ENCODE measurements at regions not wholly inside any gene's neighbourhood (a gene's known extent, or its start where the extent isn't known, plus 50 kb on each side); places are given as distances from the start of the nearest gene placed in this dataset.

DNA sequence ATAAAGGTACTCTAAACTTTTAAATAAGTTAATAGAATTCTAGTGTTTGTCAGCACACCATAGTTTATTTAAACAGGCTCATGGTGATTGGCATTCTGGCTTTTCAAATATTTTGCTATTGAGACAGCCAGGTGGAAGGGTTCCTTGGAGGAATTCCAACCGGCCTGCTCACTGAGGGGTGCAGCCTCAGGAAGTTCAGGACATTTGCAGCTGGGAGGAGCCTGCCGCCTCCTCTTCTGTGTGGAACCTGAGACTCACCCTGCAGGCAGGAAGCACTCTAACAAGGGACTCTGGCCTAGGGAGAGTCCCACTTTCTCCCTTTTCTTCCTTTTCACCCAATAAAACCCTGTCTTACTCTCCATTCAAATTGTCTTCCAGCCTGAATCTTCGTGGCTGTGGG lies 1328.0 kb downstream of the FSTL5 start:
- H3K4me3 ChIP-seq, result no peak overlapping the region
- TF ChIP-seq POLR2A (IDR thresholded peaks at IDR 0.05), result no peak
- no peak for TF ChIP-seq EP300 (IDR thresholded peaks at IDR 0.05; ENCODE audit: low read depth)
- TF ChIP-seq POLR2AphosphoS5 (IDR thresholded peaks at IDR 0.05), result no peak
- TF ChIP-seq, protein P1, sequence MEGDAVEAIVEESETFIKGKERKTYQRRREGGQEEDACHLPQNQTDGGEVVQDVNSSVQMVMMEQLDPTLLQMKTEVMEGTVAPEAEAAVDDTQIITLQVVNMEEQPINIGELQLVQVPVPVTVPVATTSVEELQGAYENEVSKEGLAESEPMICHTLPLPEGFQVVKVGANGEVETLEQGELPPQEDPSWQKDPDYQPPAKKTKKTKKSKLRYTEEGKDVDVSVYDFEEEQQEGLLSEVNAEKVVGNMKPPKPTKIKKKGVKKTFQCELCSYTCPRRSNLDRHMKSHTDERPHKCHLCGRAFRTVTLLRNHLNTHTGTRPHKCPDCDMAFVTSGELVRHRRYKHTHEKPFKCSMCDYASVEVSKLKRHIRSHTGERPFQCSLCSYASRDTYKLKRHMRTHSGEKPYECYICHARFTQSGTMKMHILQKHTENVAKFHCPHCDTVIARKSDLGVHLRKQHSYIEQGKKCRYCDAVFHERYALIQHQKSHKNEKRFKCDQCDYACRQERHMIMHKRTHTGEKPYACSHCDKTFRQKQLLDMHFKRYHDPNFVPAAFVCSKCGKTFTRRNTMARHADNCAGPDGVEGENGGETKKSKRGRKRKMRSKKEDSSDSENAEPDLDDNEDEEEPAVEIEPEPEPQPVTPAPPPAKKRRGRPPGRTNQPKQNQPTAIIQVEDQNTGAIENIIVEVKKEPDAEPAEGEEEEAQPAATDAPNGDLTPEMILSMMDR (IDR thresholded peaks at IDR 0.05), result no peak
- WGBS, 2 donors (ENCODE audit: low coverage in 1 of 2), result 10 to 56% methylated on average over 1 to 3 of the region's 3 CpGs
- no peaks in the 10 kb centered on the region for H3K36me3 ChIP-seq
- no peaks in the 10 kb centered on the region for H3K27me3 ChIP-seq
- DNase-seq, result no peak
- H3K9me3 ChIP-seq, result no peaks in the 10 kb centered on the region
- intact Hi-C loops (cut with DNase I; ENCODE audit: low total_unique reads), result no loop called here
- no peaks in the 10 kb centered on the region for H3K4me1 ChIP-seq
- no peak overlapping the region for H3K27ac ChIP-seq
- in situ Hi-C loops (cut with MboI; ENCODE audit: low pct_ligation_motif_present in 1 of 4, low pct_unique_long_range_greater_than_20kb in 1 of 4, low sequenced_read_pairs in 3 of 4), result no loop called here

DNA sequence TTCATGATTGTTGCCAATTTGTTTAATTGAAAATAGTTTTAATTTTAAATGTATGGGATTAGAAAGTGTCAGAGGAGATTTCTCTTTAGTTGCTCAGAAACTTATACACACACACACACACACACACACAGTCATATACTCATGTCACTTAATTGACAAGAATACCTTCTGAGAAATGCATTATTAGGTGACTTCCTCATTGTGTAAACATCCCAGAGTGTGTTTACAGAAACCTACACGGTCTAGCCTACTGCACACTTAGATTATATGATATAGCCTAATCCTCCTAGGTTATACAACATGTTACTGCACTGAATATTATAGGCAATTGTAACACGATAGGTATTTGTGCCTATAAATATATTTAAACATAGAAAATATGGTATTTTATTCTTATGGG lies 1327.4 kb downstream of the FSTL5 start:
- DNase-seq, result no peak
- in situ Hi-C loops (cut with MboI; ENCODE audit: low pct_ligation_motif_present in 1 of 4, low pct_unique_long_range_greater_than_20kb in 1 of 4, low sequenced_read_pairs in 3 of 4) (no loop called here), intact Hi-C loops (cut with DNase I; ENCODE audit: low total_unique reads) (no loop called here)
- H3K36me3 ChIP-seq, result no peaks in the 10 kb centered on the region
- no peaks in the 10 kb centered on the region for H3K9me3 ChIP-seq
- H3K4me3 ChIP-seq, result no peak overlapping the region
- H3K27me3 ChIP-seq, result no peaks in the 10 kb centered on the region
- H3K27ac ChIP-seq, result no peak overlapping the region
- H3K4me1 ChIP-seq, result no peaks in the 10 kb centered on the region
- TF ChIP-seq POLR2A (IDR thresholded peaks at IDR 0.05), result no peak
- TF ChIP-seq, protein P1 (IDR thresholded peaks at IDR 0.05), result no peak
- TF ChIP-seq POLR2AphosphoS5 (IDR thresholded peaks at IDR 0.05), result no peak
- no peak for TF ChIP-seq EP300 (IDR thresholded peaks at IDR 0.05; ENCODE audit: low read depth)
- 26 to 43% methylated on average over 2 of the region's 2 CpGs for whole genome bisulfite sequencing, 2 donors (ENCODE audit: low coverage in 1 of 2)

DNA sequence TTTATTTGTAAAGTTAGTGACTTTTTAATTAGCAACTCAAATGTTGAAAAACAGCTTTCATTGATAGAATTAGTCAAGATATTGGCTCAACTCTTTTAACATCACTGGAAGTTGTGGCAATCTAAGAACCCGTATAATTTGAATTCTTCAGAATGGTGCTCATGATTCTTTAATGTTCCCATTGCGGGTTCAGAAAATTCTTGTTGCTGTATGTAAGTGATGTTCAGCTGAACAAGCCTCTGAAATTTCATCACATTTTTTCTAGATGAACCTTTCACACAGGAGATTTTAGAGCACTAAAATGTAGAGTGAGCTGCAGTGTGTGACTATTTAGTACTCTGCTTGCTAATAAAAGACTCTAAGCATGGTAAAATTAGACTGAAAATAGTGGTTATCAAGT lies 1317.7 kb downstream of the FSTL5 start:
- in situ Hi-C loops (cut with MboI; ENCODE audit: low pct_ligation_motif_present in 1 of 4, low pct_unique_long_range_greater_than_20kb in 1 of 4, low sequenced_read_pairs in 3 of 4) (no loop called here), intact Hi-C loops (cut with DNase I; ENCODE audit: low total_unique reads) (no loop called here)
- H3K27ac ChIP-seq, result no peak overlapping the region
- WGBS, 2 donors (ENCODE audit: low coverage in 1 of 2), result 86 to 88% methylated on average over 2 of the region's 2 CpGs
- TF ChIP-seq POLR2A (IDR thresholded peaks at IDR 0.05), result no peak
- TF ChIP-seq, protein P1 (IDR thresholded peaks at IDR 0.05), result no peak
- TF ChIP-seq EP300 (IDR thresholded peaks at IDR 0.05; ENCODE audit: low read depth), result no peak
- TF ChIP-seq POLR2AphosphoS5 (IDR thresholded peaks at IDR 0.05), result no peak
- no peaks in the 10 kb centered on the region for H3K27me3 ChIP-seq
- H3K4me3 ChIP-seq, result no peak overlapping the region
- no peak for DNase-seq
- H3K9me3 ChIP-seq, result no peaks in the 10 kb centered on the region
- no peaks in the 10 kb centered on the region for H3K4me1 ChIP-seq
- H3K36me3 ChIP-seq, result no peaks in the 10 kb centered on the region

DNA sequence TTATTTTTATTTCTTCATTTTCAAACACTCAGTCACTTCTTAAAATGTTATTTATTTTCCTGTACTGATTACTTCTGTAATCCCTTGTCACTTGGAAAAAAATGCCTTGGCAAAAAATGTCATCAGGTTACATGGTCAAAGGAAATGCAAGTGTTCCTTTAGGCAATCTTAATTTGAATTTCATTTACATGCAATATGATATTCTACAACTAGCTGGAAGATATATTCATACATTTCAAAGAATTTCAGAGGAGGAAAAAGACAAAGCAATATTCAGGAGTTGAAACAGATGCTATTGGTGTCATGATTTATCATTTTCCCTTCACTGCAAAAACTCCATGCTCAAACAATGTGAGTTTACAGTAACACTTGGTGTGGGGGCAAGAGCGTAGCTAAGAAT lies 1316.6 kb downstream of the FSTL5 start:
- no peak for TF ChIP-seq POLR2AphosphoS5 (IDR thresholded peaks at IDR 0.05)
- TF ChIP-seq POLR2A (IDR thresholded peaks at IDR 0.05), result no peak
- no peak for TF ChIP-seq EP300 (IDR thresholded peaks at IDR 0.05; ENCODE audit: low read depth)
- TF ChIP-seq, protein P1 (IDR thresholded peaks at IDR 0.05), result no peak
- intact Hi-C loops (cut with DNase I; ENCODE audit: low total_unique reads), result no loop called here
- no peaks in the 10 kb centered on the region for H3K4me1 ChIP-seq
- no peaks in the 10 kb centered on the region for H3K9me3 ChIP-seq
- H3K4me3 ChIP-seq, result no peak overlapping the region
- no peak overlapping the region for H3K27ac ChIP-seq
- H3K36me3 ChIP-seq, result no peaks in the 10 kb centered on the region
- WGBS, 2 donors (ENCODE audit: low coverage in 1 of 2), result 69 to 76% methylated on average over 1 of the region's 1 CpG
- no peaks in the 10 kb centered on the region for H3K27me3 ChIP-seq
- DNase-seq, result no peak
- in situ Hi-C loops (cut with MboI; ENCODE audit: low pct_ligation_motif_present in 1 of 4, low pct_unique_long_range_greater_than_20kb in 1 of 4, low sequenced_read_pairs in 3 of 4), result no loop called here
